Left lung (tissue), 4 donors: ENCODE measurements at regions not wholly inside any gene's neighbourhood (a gene's known extent, or its start where the extent isn't known, plus 50 kb on each side); places are given as distances from the start of the nearest gene placed in this dataset.
A peak's percentile ranks its signal among the peaks of the same experiment; 100 is the strongest.

Experiments used
- ATAC-seq: fragments of 200-7000 bp; cut with Tn5 transposase; one replicate; pipeline ENCODE4 v1.9.1; 2020; ENCODE audit warnings: moderate library complexity
- DNase-seq, 4 donors: peaks; one replicate each; pipeline ENCODE4 v3.0.0-alpha.2; 2013 to 2020
- H3K27ac ChIP-seq, 2 donors: fragments of 200-600 bp; sonication (generic) in 1 of 2; one replicate each; pipeline versions ENCODE4 v1.5.0 to v1.8.0; 2020 to 2021
- H3K27me3 ChIP-seq, 2 donors: fragments of 200-600 bp; sonication (generic) in 1 of 2; one replicate each; pipeline versions ENCODE4 v1.5.0 to v1.8.0; 2020 to 2021
- H3K36me3 ChIP-seq, 2 donors: fragments of 200-600 bp; sonication (generic) in 1 of 2; one replicate each; pipeline versions ENCODE4 v1.5.0 to v1.8.0; 2020 to 2021
- H3K4me1 ChIP-seq, 2 donors: fragments of 200-600 bp; one replicate each; pipeline ENCODE4 v1.8.0; 2021
- H3K4me3 ChIP-seq, 2 donors: fragments of 200-600 bp; sonication (generic) in 1 of 2; one replicate each; pipeline versions ENCODE4 v1.5.0 to v1.8.0; 2020 to 2021; ENCODE audit warnings: mild to moderate bottlenecking in 1 of 2
- H3K9me3 ChIP-seq, 2 donors: fragments of 200-600 bp; sonication (generic) in 1 of 2; one replicate each; pipeline versions ENCODE4 v1.5.0 to v1.8.0; 2020 to 2021
- CTCF ChIP-seq, 2 donors: fragments of 200-600 bp; sonication (generic) in 1 of 2; IDR thresholded peaks; one replicate each; pipeline versions ENCODE4 v1.5.0 to v1.8.0; 2021; ENCODE audit warnings: antibody characterized with exemption in 2 of 2
- intact Hi-C, 2 donors: fragments of 100-400 bp; cut with DNase I; formaldehyde crosslinking; loops; one replicate each; pipeline versions ENCODE4 v1.11.2 to v1.14.2; 2022
- donor health status: DM: no; HTN: yes; CAD: no.
- donor health status: DM: no; HTN: no; CAD: no.

DNA sequence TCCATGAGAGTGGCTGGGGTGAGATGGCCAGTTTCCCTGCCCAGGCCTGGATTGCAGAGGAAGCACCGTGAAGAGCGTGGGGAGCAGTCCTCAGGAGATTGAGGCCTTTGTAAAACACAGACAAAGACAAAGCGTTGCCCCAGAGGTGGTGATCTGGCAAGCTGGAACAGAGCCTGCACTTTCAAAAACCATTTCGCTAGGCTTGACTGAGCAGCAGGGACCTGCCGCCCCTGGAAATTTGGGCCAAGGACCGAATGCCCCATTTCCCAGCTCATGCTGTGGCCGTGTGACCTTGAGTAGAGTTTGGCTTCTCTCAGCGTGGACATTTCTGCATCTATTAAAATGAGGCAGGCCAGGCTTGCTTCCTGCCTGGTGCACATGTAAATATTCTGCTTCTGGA, 381.4 kb downstream of the BCOR start:
- no peaks in the 10 kb centered on the region for H3K9me3 ChIP-seq
- intact Hi-C loops: no loop called here
- ATAC-seq (no peak), DNase-seq (no peak)
- no peaks in the 10 kb centered on the region for H3K36me3 ChIP-seq
- no peak for TF ChIP-seq CTCF (IDR thresholded peaks at IDR 0.05)
- H3K27ac ChIP-seq: no peak overlapping the region
- H3K27me3 ChIP-seq: no peaks in the 10 kb centered on the region
- H3K4me1 ChIP-seq: no peaks in the 10 kb centered on the region
- no peak overlapping the region for H3K4me3 ChIP-seq

DNA sequence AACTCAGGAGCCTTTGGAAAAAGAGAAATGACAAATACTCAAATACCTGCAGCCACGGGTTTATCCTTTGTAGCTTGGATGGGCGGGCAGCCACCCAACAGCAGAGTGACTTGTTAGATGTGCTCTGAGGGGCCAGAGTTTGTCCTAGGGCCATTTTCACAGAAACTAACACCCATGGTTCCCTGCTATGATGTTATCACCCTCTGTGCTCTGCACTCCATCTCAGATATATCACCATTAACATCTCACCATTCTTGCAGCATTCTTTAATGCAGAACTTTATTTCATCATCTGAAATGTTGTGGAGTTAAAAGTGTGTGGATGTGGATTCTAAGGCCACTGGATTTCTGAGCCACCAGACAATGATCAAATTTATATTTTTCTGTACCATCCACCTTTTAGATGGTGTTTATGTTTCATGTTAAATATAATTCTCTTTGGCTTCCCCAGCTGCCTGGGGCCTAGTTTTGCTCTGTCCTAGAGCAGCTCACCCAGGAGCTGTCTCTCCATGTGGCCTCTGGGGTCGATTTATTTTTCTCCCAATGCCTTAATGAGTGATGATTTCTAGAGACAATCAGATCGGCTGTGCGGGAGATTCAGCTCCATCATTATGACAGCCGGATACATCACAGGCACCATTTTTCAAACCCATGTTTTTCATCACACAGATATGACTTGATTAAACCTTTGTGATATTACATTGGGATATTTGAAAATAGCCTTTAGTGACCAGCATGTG, 380.8 kb downstream of the BCOR start:
- DNase-seq (no peak), ATAC-seq (no peak)
- Histone ChIP-seq H3K27ac (no peak overlapping the region), H3K9me3 (no peaks in the 10 kb centered on the region), H3K4me3 (no peak overlapping the region), H3K27me3 (no peaks in the 10 kb centered on the region), H3K4me1 (no peaks in the 10 kb centered on the region), H3K36me3 (no peaks in the 10 kb centered on the region)
- no peak for TF ChIP-seq CTCF (IDR thresholded peaks at IDR 0.05)
- intact Hi-C loops: no loop called here

- no peak overlapping the region for H3K4me3 ChIP-seq
- H3K9me3 ChIP-seq: no peaks in the 10 kb centered on the region
- H3K27me3 ChIP-seq: no peaks in the 10 kb centered on the region
- intact Hi-C loops: no loop called here
- H3K4me1 ChIP-seq: no peaks in the 10 kb centered on the region
- no peak for TF ChIP-seq CTCF (IDR thresholded peaks at IDR 0.05)
- H3K36me3 ChIP-seq: no peaks in the 10 kb centered on the region
- DNase-seq (no peak), ATAC-seq (peak; percentile 65)
- H3K27ac ChIP-seq: no peak overlapping the region
Measured at GRCh38 chrX:39718981-39719380, 378.8 kb downstream of the BCOR start.

DNA sequence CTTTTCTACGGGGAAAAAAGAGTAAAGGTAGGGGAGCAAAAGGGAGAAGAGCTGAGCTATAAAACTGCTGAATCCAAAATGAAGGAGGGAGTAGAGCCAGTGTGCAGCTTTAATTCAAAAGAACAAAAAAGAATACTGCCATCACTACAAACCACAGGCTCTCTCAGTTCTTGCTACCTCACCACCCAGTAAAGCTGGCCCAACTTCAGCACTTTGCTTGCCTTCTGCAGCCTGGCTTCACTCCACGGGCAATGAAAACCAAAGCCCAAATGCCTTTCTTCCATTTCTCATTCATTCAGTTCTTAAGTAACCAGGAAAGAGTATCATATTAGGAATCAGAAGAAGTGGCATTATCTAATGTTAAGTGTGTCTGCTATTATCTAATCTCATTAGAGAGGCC, 376.8 kb downstream of the BCOR start:
- Histone ChIP-seq H3K4me1 (no peaks in the 10 kb centered on the region), H3K9me3 (no peaks in the 10 kb centered on the region), H3K36me3 (no peaks in the 10 kb centered on the region), H3K27me3 (no peaks in the 10 kb centered on the region), H3K27ac (no peak overlapping the region), H3K4me3 (no peak overlapping the region)
- ATAC-seq: no peak
- intact Hi-C loops: no loop called here
- DNase-seq: no peak
- TF ChIP-seq CTCF (IDR thresholded peaks at IDR 0.05): no peak

GRCh38 chrX:39721566-39722279, 376.0 kb downstream of the BCOR start:
- Histone ChIP-seq H3K27me3 (no peaks in the 10 kb centered on the region), H3K36me3 (no peaks in the 10 kb centered on the region), H3K4me1 (no peaks in the 10 kb centered on the region), H3K27ac (no peak overlapping the region), H3K9me3 (no peaks in the 10 kb centered on the region), H3K4me3 (no peak overlapping the region)
- intact Hi-C loops: no loop called here
- ATAC-seq (no peak), DNase-seq (no peak)
- no peak for TF ChIP-seq CTCF (IDR thresholded peaks at IDR 0.05)
